ENCODE measurements at regions not wholly inside any gene's neighbourhood (a gene's known extent, or its start where the extent isn't known, plus 50 kb on each side); places are given as distances from the start of the nearest gene placed in this dataset.

GRCh38 chr2:16351541-16351940, 314.1 kb downstream of the CYRIA start (continued):
- TF ChIP-seq CHD7 (IDR thresholded peaks at IDR 0.05; ENCODE audit: insufficient replicate concordance, low read length) (no peak), SP2 (IDR thresholded peaks at IDR 0.05; ENCODE audit: low read length) (no peak), MAFK (IDR thresholded peaks at IDR 0.05; ENCODE audit: low read depth, low read length) (no peak), KDM1A (IDR thresholded peaks at IDR 0.05; ENCODE audit: borderline replicate concordance, low read length) (no peak), USF2 (IDR thresholded peaks at IDR 0.05; ENCODE audit: low read length) (no peak), E2F6 (IDR thresholded peaks at IDR 0.05) (no peak), RAD21 (IDR thresholded peaks at IDR 0.05 in 1 of 2, conservative IDR thresholded peaks at IDR 0.05 in 1 of 2; ENCODE audit: low read depth in 2 of 2, low read length in 2 of 2) (no peak), TAF7 (optimal IDR thresholded peaks at IDR 0.05; ENCODE audit: borderline replicate concordance, low read depth, low read length) (no peak), RBBP5 (IDR thresholded peaks at IDR 0.05; ENCODE audit: borderline replicate concordance, low read depth, low read length) (no peak), SIRT6 (IDR thresholded peaks at IDR 0.05; ENCODE audit: low read length) (no peak)

All from H1 (cell line).